RWPE1 (cell line): ENCODE measurements at regions not wholly inside any gene's neighbourhood (a gene's known extent, or its start where the extent isn't known, plus 50 kb on each side); places are given as distances from the start of the nearest gene placed in this dataset.

Experiments used
- CTCF ChIA-PET: fragments of 350-600 bp; sonication (Branson Sonifier 250); formaldehyde crosslinking; extraction: SDS; loops from one replicate; lab custom pipeline; 2021; lab: Yijun Ruan, JAX
- POLR2A ChIA-PET: fragments of 400-600 bp; formaldehyde crosslinking; extraction: SDS; loops from one replicate; lab custom pipeline; 2020; ENCODE audit warnings: antibody characterized with exemption; ENCODE audit not compliant: low non-redundant PET; lab: Yijun Ruan, JAX
- DNase-seq: peaks from one replicate; pipeline ENCODE4 v3.0.0; 2012; ENCODE audit warnings: low spot score
- H3K27ac ChIP-seq: fragments of 450-650 bp; 2 replicates; pipeline ENCODE4 v1.5.1; 2017
- TF ChIP-seq, protein P1 (sequence below): fragments of 450-650 bp; conservative IDR thresholded peaks from 2 replicates; pipeline ENCODE4 v1.5.1; 2017; ENCODE audit warnings: low read depth, mild to moderate bottlenecking

DNA sequence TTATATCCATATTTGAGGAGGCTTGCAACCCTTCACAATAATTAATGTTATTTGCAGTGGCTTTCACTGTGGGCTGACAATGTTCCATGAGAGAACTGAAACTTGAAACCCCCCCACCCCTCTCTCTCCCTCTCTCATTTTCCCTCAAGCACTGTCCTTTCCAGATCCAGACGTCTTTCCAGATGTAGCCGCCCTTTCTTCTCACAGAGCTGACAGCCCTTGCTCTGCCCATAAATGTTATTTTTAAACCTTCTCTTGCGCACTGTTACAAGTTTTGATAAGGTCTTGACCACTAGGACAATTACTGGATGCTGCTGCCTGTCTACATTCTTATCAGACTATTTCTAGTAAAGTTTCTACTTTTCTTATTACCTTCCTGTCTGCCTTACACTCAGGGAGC, 91.4 kb upstream of the LINC00305 start:
- CTCF ChIA-PET: no interaction called here
- POLR2A ChIA-PET: no interaction called here
- H3K27ac ChIP-seq: no peak overlapping the region
- TF ChIP-seq, protein P1, sequence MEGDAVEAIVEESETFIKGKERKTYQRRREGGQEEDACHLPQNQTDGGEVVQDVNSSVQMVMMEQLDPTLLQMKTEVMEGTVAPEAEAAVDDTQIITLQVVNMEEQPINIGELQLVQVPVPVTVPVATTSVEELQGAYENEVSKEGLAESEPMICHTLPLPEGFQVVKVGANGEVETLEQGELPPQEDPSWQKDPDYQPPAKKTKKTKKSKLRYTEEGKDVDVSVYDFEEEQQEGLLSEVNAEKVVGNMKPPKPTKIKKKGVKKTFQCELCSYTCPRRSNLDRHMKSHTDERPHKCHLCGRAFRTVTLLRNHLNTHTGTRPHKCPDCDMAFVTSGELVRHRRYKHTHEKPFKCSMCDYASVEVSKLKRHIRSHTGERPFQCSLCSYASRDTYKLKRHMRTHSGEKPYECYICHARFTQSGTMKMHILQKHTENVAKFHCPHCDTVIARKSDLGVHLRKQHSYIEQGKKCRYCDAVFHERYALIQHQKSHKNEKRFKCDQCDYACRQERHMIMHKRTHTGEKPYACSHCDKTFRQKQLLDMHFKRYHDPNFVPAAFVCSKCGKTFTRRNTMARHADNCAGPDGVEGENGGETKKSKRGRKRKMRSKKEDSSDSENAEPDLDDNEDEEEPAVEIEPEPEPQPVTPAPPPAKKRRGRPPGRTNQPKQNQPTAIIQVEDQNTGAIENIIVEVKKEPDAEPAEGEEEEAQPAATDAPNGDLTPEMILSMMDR: no peak
- no peak for DNase-seq

DNA sequence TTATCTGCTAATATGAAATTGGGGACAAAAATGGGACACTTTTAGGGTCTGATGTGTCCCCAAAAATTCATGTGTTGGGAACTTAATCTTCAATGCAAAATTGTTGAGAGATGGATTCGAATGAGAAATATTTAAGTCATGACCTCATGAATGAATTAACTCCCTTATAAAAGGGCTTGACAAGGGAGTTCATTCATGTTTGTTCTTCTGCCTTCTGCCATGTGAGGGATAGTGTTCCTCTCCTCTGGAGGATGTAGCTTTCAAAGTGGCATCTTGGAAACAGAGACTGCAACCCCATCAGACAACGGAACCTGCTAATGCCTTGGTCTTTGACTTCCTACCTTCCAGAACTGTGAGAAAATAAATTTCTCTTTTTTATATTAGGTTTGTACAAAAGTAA, 89.2 kb upstream of the LINC00305 start:
- no peak overlapping the region for H3K27ac ChIP-seq
- TF ChIP-seq, protein P1: no peak
- POLR2A ChIA-PET: no interaction called here
- CTCF ChIA-PET: no interaction called here
- no peak for DNase-seq

DNA sequence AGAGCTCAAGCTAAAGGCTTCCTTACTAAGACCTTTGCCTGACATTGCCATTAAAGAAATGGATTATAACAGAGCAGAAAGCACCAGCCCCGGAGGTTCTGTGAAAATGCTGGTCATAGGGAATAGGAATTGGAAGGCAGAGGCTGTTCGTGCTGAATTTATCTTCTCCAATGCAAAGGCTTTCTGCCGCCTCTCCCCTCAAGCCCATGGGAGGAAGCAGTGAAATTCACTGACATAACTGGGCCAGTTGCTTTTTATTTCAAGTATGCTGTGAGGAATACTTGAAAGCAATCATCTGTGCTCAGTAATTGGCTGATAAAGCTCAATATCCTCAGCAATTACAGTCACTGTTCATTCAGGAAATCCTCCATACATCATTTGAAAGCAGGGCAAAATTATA, 85.4 kb upstream of the LINC00305 start:
- ChIA-PET POLR2A (no interaction called here), CTCF (no interaction called here)
- DNase-seq: no peak

DNA sequence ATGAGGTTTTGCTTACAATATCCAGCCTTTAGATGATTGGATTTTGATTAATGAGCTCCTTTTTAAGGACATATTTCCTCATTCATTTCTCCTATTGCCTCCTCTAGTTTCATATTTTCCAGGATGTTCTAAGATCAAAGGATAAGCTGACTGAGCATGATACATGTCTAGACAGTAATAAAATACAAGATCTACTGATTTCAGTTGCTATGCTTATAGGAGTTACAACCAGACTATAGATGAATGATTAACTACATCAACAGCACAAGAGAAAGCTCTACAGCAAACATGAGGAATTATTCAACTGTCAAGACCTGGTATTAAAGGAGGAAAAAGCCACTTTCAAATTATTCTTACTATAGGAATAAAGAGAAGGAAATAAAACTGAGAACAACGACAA, 85.0 kb upstream of the LINC00305 start:
- ChIA-PET POLR2A (no interaction called here), CTCF (no interaction called here)
- H3K27ac ChIP-seq: no peak overlapping the region
- TF ChIP-seq, protein P1: no peak
- no peak for DNase-seq

More for the DNA sequence above, 85.4 kb upstream of the LINC00305 start:
- H3K27ac ChIP-seq: no peak overlapping the region
- TF ChIP-seq, protein P1: no peak

DNA sequence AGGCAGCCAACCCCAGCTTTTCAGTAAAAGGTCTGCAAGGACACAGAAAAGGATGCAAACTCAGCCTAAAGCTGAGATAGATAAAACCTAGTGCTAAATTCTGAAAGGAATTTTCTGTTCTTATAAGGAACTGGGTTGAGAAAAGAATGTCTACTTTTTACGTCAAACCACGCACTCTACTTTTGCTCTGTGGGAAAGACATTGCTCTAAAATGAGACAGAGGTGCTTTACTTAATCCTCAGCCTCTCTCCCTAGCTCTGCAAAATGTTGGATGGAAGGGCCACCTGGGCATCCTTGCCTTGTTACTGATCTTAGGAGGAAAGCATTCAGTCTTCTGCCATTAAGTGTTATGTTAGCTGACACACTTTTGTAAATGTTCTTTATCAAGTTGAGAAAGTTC, 72.1 kb upstream of the LINC00305 start:
- ChIA-PET POLR2A (no interaction called here), CTCF (no interaction called here)

DNA sequence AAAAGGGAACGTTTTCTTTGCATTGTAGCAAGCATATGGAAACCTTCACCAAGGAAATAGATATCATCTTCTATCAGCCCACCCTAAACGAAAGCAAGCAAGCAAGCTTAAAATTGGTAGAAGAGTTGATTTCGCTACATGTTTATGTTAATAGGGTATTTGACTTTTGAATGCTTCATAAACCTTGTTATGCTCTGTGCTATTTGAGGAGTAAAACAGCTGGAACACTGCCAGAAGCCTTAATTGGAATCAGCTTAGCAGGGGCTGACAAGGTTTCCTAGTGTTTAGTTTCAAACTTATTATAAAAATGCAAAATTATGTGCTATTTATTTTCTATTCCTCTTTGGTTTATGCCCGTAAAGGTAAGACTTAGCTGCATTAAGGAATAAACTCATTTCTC, 70.6 kb upstream of the LINC00305 start:
- no peak for DNase-seq
- TF ChIP-seq, protein P1: no peak
- ChIA-PET POLR2A (no interaction called here), CTCF (no interaction called here)
- H3K27ac ChIP-seq: no peak overlapping the region

More for the DNA sequence above, 72.1 kb upstream of the LINC00305 start:
- no peak for DNase-seq
- no peak overlapping the region for H3K27ac ChIP-seq
- TF ChIP-seq, protein P1: no peak
